ENCODE measurements at regions not wholly inside any gene's neighbourhood (a gene's known extent, or its start where the extent isn't known, plus 50 kb on each side); places are given as distances from the start of the nearest gene placed in this dataset.
"Not testable (repeated sequence)": the region's sequence is repeated elsewhere in the genome, so short reads cannot be mapped to it uniquely, and the experiment has no call there.

DNA sequence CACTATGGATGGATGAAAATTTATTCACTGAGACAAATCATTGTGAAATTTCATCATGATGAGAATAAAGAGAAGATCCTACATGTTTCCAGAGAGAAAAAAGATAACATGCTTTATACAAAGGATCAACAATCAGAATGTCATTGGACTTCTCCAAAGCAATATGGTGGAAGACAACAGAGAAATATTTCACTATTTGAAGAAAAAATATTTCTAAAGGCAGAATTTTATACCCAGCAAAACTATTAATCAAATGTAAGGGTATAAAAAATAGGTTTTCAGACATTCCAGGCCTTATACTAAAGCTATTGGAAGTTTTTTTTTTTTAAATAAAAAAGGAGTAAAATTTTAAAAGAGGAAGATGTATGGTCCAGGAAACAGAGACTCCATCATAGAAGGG lies 100.6 kb upstream of the OLIG2 start:
- Mint-ChIP-seq H3K27ac (no peak overlapping the region), H3K36me3 (peaks cover 13% of the 10 kb centered on the region), H3K4me1 (peaks cover 7% of the 10 kb centered on the region), H3K27me3 (peaks cover 43% of the 10 kb centered on the region), H3K9me3 (ENCODE audit: low read depth) (peaks cover 22% of the 10 kb centered on the region), H3K4me3 (no peak overlapping the region)
- no peak for DNase-seq
- CTCF ChIA-PET, result no interaction called here
- ATAC-seq, result no peak

DNA sequence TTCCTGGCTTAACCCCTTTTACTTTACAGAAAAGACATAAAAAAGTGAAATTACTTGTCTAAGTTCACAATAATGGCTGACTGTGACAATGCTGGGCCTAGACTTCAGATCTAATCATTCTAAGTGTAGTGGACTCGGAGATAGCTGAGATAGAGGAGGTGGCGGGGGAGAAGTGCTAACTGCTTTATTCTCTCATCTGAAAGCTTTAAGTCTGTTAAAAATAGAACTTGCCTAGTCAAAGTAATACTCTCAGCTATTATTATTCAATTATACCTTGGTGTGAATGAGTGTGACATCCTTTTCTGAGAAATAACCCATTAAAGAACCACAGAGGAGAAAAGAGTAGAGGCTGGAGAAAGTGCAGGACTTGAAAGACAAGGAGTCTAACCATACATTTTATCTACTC lies 96.1 kb upstream of the OLIG2 start:
- peaks cover 17% of the 10 kb centered on the region for H3K36me3 Mint-ChIP-seq
- peak overlapping the region; percentile 61 for H3K27ac Mint-ChIP-seq
- H3K4me1 Mint-ChIP-seq, result peaks cover 35% of the 10 kb centered on the region
- DNase-seq (peak; percentile 41), ATAC-seq (peak; percentile 25)
- H3K4me3 Mint-ChIP-seq, result no peak overlapping the region
- CTCF ChIA-PET, result interaction anchor here (5.2 kb wide), 1 partner anchor 11 kb away, joined by 24 read pairs; no protein-coding TSS in a partner anchor
- H3K27me3 Mint-ChIP-seq, result peaks cover 44% of the 10 kb centered on the region
- peaks cover 12% of the 10 kb centered on the region for H3K9me3 Mint-ChIP-seq (ENCODE audit: low read depth)

GRCh38 chr21:32930673-32931072 lies 95.1 kb upstream of the OLIG2 start:
- Mint-ChIP-seq H3K27me3 (peaks cover 46% of the 10 kb centered on the region), H3K27ac (no peak overlapping the region), H3K4me3 (no peak overlapping the region), H3K9me3 (ENCODE audit: low read depth) (peaks cover 8% of the 10 kb centered on the region), H3K4me1 (peaks cover 35% of the 10 kb centered on the region), H3K36me3 (peaks cover 12% of the 10 kb centered on the region)
- peak; percentile 38 for DNase-seq
- ATAC-seq, result no peak
- CTCF ChIA-PET, result interaction anchor here (1.3 to 5.2 kb wide), 2 partner anchors 10 to 19 kb away, joined by 3 to 24 read pairs; no protein-coding TSS in a partner anchor

DNA sequence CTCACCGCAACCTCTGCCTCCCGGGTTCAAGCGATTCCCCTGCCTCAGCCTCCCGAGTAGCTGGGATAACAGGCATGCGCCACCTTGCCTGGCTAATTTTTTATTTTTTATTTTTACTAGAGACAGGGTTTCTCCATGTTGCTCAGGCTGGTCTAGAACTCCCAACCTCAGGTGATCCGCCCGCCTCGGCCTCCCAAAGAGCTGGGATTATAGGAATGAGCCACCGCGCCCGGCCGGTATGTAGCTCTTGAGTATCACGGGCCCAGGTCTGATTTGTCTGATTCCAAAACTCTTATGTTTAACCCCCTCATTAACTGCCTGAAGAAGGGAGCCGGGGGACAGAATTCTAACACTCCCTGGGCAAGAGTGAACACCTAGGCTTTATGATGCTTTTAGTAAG lies 91.7 kb upstream of the OLIG2 start:
- CTCF ChIA-PET, result interaction anchor here (0.6 to 2.9 kb wide), 4 partner anchors 10 to 263 kb away, joined by 3 to 7 read pairs (median 4); no protein-coding TSS in a partner anchor
- not testable (repeated sequence) for H3K36me3 Mint-ChIP-seq; H3K9me3 Mint-ChIP-seq (ENCODE audit: low read depth); H3K27ac Mint-ChIP-seq; ATAC-seq; H3K4me3 Mint-ChIP-seq
- Mint-ChIP-seq H3K27me3 (peaks cover 44% of the 10 kb centered on the region), H3K4me1 (peaks cover 35% of the 10 kb centered on the region)
- DNase-seq, result peak; percentile 8

- Mint-ChIP-seq H3K27me3 (peaks cover 42% of the 10 kb centered on the region), H3K27ac (no peak overlapping the region), H3K4me3 (no peak overlapping the region), H3K9me3 (ENCODE audit: low read depth) (no peaks in the 10 kb centered on the region), H3K36me3 (peaks cover 5% of the 10 kb centered on the region), H3K4me1 (peaks cover 30% of the 10 kb centered on the region)
- no peak for ATAC-seq
- DNase-seq, result peak; percentile 11
- CTCF ChIA-PET, result interaction anchor here (0.9 to 1.4 kb wide), 2 partner anchors 9 to 262 kb away, joined by 3 to 4 read pairs; no protein-coding TSS in a partner anchor
Observed at GRCh38 chr21:32934829-32935228, 90.9 kb upstream of the OLIG2 start.

- no peaks in the 10 kb centered on the region for H3K36me3 Mint-ChIP-seq
- peak; percentile 23 for ATAC-seq
- DNase-seq, result peak; percentile 45
- H3K9me3 Mint-ChIP-seq (ENCODE audit: low read depth), result no peaks in the 10 kb centered on the region
- CTCF ChIA-PET, result interaction anchor here (0.6 to 2.7 kb wide), 37 partner anchors 9 to 1722 kb away, joined by 3 to 26 read pairs (median 4); a partner anchor contains a TSS
- no peak overlapping the region for H3K4me3 Mint-ChIP-seq
- H3K27ac Mint-ChIP-seq, result no peak overlapping the region
- H3K27me3 Mint-ChIP-seq, result peaks cover 39% of the 10 kb centered on the region
- H3K4me1 Mint-ChIP-seq, result peaks cover 5% of the 10 kb centered on the region
Observed at GRCh38 chr21:32940079-32941014, 85.4 kb upstream of the OLIG2 start.

DNA sequence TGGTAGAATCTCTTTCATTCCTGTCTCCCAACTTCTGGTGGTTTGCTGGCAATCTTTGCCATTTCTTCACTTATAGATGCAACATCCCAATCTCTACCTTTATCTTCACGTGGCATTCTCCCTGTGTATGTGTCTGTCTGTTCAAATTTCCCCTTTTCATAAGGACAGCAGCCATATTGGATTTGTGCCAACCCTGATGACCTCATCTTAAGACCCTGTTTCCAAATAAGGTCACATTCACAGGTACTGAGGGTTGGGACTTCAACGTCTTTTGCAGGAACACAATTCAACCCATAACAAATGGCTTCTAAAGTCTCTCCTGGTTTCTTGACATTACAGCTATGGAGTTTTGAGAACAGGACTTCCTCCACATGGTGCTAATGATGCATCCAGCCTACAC lies 84.5 kb upstream of the OLIG2 start:
- Mint-ChIP-seq H3K4me3 (no peak overlapping the region), H3K27ac (no peak overlapping the region), H3K27me3 (peaks cover 41% of the 10 kb centered on the region), H3K9me3 (ENCODE audit: low read depth) (no peaks in the 10 kb centered on the region), H3K4me1 (peaks cover 5% of the 10 kb centered on the region), H3K36me3 (no peaks in the 10 kb centered on the region)
- CTCF ChIA-PET, result interaction anchor here (1.0 to 2.4 kb wide), 18 partner anchors 8 to 504 kb away, joined by 3 to 26 read pairs (median 5); no protein-coding TSS in a partner anchor
- ATAC-seq, result no peak
- no peak for DNase-seq

- no peaks in the 10 kb centered on the region for H3K4me1 Mint-ChIP-seq
- peaks cover 26% of the 10 kb centered on the region for H3K27me3 Mint-ChIP-seq
- H3K4me3 Mint-ChIP-seq, result no peak overlapping the region
- no peak overlapping the region for H3K27ac Mint-ChIP-seq
- ATAC-seq, result no peak
- CTCF ChIA-PET, result interaction anchor here (1.2 kb wide), 2 partner anchors 250 to 498 kb away, joined by 3 to 4 read pairs; no protein-coding TSS in a partner anchor
- H3K36me3 Mint-ChIP-seq, result no peaks in the 10 kb centered on the region
- no peak for DNase-seq
- H3K9me3 Mint-ChIP-seq (ENCODE audit: low read depth), result no peaks in the 10 kb centered on the region
Observed at GRCh38 chr21:32946654-32947053, 79.1 kb upstream of the OLIG2 start.

GRCh38 chr21:32947736-32948135 lies 78.0 kb upstream of the OLIG2 start:
- H3K27me3 Mint-ChIP-seq, result peaks cover 33% of the 10 kb centered on the region
- no peaks in the 10 kb centered on the region for H3K4me1 Mint-ChIP-seq
- H3K4me3 Mint-ChIP-seq, result no peak overlapping the region
- no peak for ATAC-seq
- no peaks in the 10 kb centered on the region for H3K9me3 Mint-ChIP-seq (ENCODE audit: low read depth)
- no peaks in the 10 kb centered on the region for H3K36me3 Mint-ChIP-seq
- no peak overlapping the region for H3K27ac Mint-ChIP-seq
- CTCF ChIA-PET, result no interaction called here
- no peak for DNase-seq

DNA sequence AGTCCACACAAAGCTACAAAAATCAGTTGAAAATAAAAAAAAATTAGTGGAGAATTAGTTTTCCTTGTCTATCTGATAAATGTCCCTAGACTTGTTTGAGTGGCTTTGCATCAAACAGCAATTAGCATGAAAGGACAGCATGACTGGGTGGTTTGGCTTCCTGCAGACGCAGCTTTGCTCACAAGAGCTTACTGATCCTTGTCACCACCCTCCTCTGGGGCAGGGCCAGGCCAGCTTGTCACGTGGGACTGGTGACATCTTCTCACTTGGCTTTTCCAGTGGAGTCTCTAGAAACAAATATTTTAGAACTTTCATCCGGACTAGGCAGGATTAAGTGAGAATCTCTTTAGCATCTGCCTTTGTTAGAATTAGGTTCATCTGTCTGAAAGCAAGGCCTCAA lies 76.0 kb upstream of the OLIG2 start:
- DNase-seq (no peak), ATAC-seq (no peak)
- CTCF ChIA-PET, result interaction anchor here (0.9 to 1.6 kb wide), 2 partner anchors 9 to 247 kb away, joined by 3 to 6 read pairs; no protein-coding TSS in a partner anchor
- Mint-ChIP-seq H3K9me3 (ENCODE audit: low read depth) (no peaks in the 10 kb centered on the region), H3K27me3 (peaks cover 44% of the 10 kb centered on the region), H3K4me1 (no peaks in the 10 kb centered on the region), H3K27ac (no peak overlapping the region), H3K4me3 (no peak overlapping the region), H3K36me3 (no peaks in the 10 kb centered on the region)

GRCh38 chr21:32951041-32951440 lies 74.7 kb upstream of the OLIG2 start:
- no peaks in the 10 kb centered on the region for H3K4me1 Mint-ChIP-seq
- CTCF ChIA-PET, result interaction anchor here (1.6 kb wide), 1 partner anchor 11 kb away, joined by 4 read pairs; no protein-coding TSS in a partner anchor

GRCh38 chr21:32954353-32954752 lies 71.4 kb upstream of the OLIG2 start:
- Mint-ChIP-seq H3K4me1 (no peaks in the 10 kb centered on the region), H3K9me3 (ENCODE audit: low read depth) (no peaks in the 10 kb centered on the region), H3K36me3 (no peaks in the 10 kb centered on the region), H3K4me3 (no peak overlapping the region), H3K27ac (no peak overlapping the region), H3K27me3 (peaks cover 71% of the 10 kb centered on the region)
- CTCF ChIA-PET, result interaction anchor here (0.9 kb wide), 1 partner anchor 14 kb away, joined by 4 read pairs; no protein-coding TSS in a partner anchor
- DNase-seq, result no peak
- ATAC-seq, result no peak

More at GRCh38 chr21:32951041-32951440, 74.7 kb upstream of the OLIG2 start:
- DNase-seq (no peak), ATAC-seq (no peak)
- no peak overlapping the region for H3K4me3 Mint-ChIP-seq
- H3K9me3 Mint-ChIP-seq (ENCODE audit: low read depth), result no peaks in the 10 kb centered on the region
- no peak overlapping the region for H3K27ac Mint-ChIP-seq
- H3K27me3 Mint-ChIP-seq, result peaks cover 53% of the 10 kb centered on the region
- H3K36me3 Mint-ChIP-seq, result no peaks in the 10 kb centered on the region

GRCh38 chr21:32955311-32956060 lies 70.2 kb upstream of the OLIG2 start:
- Mint-ChIP-seq H3K4me1 (no peaks in the 10 kb centered on the region), H3K9me3 (ENCODE audit: low read depth) (no peaks in the 10 kb centered on the region), H3K27me3 (peaks cover 75% of the 10 kb centered on the region), H3K4me3 (no peak overlapping the region), H3K36me3 (no peaks in the 10 kb centered on the region), H3K27ac (no peak overlapping the region)
- no peak for ATAC-seq
- CTCF ChIA-PET, result interaction anchor here (0.9 kb wide), 1 partner anchor 15 kb away, joined by 4 read pairs; no protein-coding TSS in a partner anchor
- no peak for DNase-seq
